Calu3 (cell line): ENCODE measurements at regions not wholly inside any gene's neighbourhood (a gene's known extent, or its start where the extent isn't known, plus 50 kb on each side); places are given as distances from the start of the nearest gene placed in this dataset.

ENCODE experiments used
- BruUV-seq: library from RNA; stranded (reverse); fragments of 400-500 nt; replicated peaks from 2 replicates; lab custom pipeline; 2021; lab: Mats Ljungman, UMichigan
- CTCF ChIA-PET: fragments of 300-600 bp; sonication (Branson Sonifier 250); formaldehyde crosslinking; loops from one replicate; lab custom pipeline; 2022; ENCODE audit warnings: antibody characterized with exemption; lab: Charles Lee
- DNase-seq: peaks from one replicate; pipeline ENCODE4 v3.0.0; 2022
- H3K27ac Mint-ChIP-seq: one replicate; pipeline ENCODE4 v1.8.0; 2022; ENCODE audit warnings: mixed read lengths; ENCODE audit not compliant: unreplicated experiment
- H3K27me3 Mint-ChIP-seq: one replicate; pipeline ENCODE4 v1.8.0; 2022; ENCODE audit warnings: mixed read lengths; ENCODE audit not compliant: unreplicated experiment
- H3K36me3 Mint-ChIP-seq: one replicate; pipeline ENCODE4 v1.8.0; 2022; ENCODE audit warnings: mild to moderate bottlenecking, moderate library complexity, mixed read lengths; ENCODE audit not compliant: insufficient read depth, unreplicated experiment
- H3K4me1 Mint-ChIP-seq: one replicate; pipeline ENCODE4 v1.8.0; 2022; ENCODE audit warnings: mild to moderate bottlenecking, low read depth, mixed read lengths; ENCODE audit not compliant: unreplicated experiment
- H3K4me3 Mint-ChIP-seq: one replicate; pipeline ENCODE4 v1.8.0; 2022; ENCODE audit warnings: mild to moderate bottlenecking, low read depth, moderate library complexity, mixed read lengths; ENCODE audit not compliant: unreplicated experiment
- H3K9me3 Mint-ChIP-seq: one replicate; pipeline ENCODE4 v1.8.0; 2022; ENCODE audit warnings: low read depth, mixed read lengths; ENCODE audit not compliant: unreplicated experiment
- intact Hi-C: fragments of 100-400 bp; cut with micrococcal nuclease; formaldehyde crosslinking; loops from one replicate; pipeline ENCODE4 v1.10.0; 2022; ENCODE audit not compliant: unreplicated experiment
- TF ChIP-seq, protein P1 (sequence below): fragments of 200-600 bp; IDR thresholded peaks from one replicate; pipeline ENCODE4 v1.8.0; 2022; ENCODE audit warnings: antibody characterized with exemption; ENCODE audit not compliant: unreplicated experiment

DNA sequence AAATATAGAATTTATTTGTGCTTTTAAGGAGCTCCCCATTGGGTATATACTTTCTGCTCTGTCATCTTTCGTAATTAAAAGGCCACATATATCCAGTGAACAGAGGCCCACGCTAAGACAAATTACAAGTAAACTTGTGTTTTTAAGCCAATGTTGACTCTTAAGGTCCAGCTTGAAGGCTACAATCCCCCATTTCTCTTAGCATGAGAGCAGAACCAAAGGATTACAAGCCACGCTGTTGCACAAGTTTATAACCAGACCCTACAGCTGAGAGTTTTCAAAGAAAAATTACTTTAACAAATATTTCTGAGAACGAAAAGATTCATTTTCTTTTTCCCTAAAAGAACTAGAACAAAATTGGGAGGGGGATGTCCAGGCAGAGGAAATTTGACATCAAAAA is 471.0 kb downstream of the TXNL1 start:
- Mint-ChIP-seq H3K27ac (no peak overlapping the region), H3K9me3 (no peaks in the 10 kb centered on the region), H3K4me1 (peaks cover 13% of the 10 kb centered on the region), H3K4me3 (no peak overlapping the region), H3K36me3 (no peaks in the 10 kb centered on the region), H3K27me3 (no peaks in the 10 kb centered on the region)
- CTCF ChIA-PET = interaction anchor here (0.5 kb wide), 1 partner anchor 389 kb away, joined by 3 read pairs; no protein-coding TSS in a partner anchor
- intact Hi-C loops = no loop called here
- TF ChIP-seq, protein P1, sequence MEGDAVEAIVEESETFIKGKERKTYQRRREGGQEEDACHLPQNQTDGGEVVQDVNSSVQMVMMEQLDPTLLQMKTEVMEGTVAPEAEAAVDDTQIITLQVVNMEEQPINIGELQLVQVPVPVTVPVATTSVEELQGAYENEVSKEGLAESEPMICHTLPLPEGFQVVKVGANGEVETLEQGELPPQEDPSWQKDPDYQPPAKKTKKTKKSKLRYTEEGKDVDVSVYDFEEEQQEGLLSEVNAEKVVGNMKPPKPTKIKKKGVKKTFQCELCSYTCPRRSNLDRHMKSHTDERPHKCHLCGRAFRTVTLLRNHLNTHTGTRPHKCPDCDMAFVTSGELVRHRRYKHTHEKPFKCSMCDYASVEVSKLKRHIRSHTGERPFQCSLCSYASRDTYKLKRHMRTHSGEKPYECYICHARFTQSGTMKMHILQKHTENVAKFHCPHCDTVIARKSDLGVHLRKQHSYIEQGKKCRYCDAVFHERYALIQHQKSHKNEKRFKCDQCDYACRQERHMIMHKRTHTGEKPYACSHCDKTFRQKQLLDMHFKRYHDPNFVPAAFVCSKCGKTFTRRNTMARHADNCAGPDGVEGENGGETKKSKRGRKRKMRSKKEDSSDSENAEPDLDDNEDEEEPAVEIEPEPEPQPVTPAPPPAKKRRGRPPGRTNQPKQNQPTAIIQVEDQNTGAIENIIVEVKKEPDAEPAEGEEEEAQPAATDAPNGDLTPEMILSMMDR = no peak
- BruUV-seq = no TSS peak
- DNase-seq = no peak

DNA sequence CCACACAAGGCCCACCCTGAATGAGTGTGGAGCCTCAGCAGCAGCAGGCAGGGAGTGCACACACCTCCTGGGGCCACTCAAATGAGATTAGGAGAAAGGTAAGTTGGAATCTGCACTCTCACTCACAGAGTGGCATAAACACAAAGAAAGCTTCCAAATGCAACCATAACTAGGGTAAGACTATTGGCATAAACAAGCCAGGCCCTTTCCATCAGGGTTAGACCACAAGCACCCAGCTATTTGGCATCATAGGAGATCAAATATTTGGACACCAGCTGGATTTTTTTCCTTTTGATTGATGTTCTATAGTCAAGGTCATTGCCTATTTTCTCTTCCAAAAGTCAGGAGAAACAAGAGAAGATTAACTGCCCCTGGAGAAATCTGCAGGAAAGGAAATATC is 471.5 kb downstream of the TXNL1 start:
- Mint-ChIP-seq H3K27me3 (no peaks in the 10 kb centered on the region), H3K27ac (no peak overlapping the region), H3K4me1 (peaks cover 13% of the 10 kb centered on the region), H3K36me3 (no peaks in the 10 kb centered on the region), H3K4me3 (no peak overlapping the region), H3K9me3 (no peaks in the 10 kb centered on the region)
- CTCF ChIA-PET = interaction anchor here (0.5 kb wide), 1 partner anchor 389 kb away, joined by 3 read pairs; no protein-coding TSS in a partner anchor
- TF ChIP-seq, protein P1 = no peak
- intact Hi-C loops = no loop called here
- no TSS peak for BruUV-seq
- DNase-seq = no peak

DNA sequence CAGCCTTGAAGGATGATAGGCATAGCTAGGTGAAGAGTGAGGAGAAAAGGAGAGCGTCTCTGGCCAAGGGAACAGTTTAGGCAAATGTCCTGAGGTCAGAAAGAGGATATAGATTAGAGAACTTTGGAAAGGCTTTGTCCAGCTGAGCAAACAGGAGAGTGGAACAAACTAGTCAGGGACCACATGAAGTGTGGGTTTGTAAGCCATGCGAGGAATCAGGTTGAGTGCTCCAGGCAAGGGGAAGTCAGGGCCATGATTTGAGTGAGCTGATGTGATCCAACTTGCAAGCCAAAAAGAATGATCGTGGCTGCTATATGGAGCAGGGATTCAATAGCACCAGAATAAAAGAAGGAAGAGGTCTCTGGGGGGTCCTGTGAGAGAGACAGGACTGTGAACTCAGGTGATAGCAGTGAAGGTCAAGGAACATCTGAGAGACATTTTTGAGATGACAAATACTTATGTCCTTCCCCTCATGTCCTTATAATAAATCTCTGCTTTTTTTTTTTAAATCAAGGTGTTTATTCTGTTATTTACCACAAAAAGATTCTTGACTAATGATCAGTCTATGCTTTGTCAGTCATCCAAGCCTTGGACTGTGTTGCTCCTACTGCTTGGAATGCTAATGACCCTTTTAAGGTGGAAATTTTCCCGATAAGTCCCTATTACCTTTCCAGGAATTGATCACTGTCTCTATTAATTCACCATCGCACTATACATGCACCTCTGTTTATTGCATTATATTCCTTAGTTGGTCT is 472.6 kb downstream of the TXNL1 start:
- CTCF ChIA-PET = no interaction called here
- H3K4me1 Mint-ChIP-seq = peaks cover 13% of the 10 kb centered on the region
- intact Hi-C loops = no loop called here

DNA sequence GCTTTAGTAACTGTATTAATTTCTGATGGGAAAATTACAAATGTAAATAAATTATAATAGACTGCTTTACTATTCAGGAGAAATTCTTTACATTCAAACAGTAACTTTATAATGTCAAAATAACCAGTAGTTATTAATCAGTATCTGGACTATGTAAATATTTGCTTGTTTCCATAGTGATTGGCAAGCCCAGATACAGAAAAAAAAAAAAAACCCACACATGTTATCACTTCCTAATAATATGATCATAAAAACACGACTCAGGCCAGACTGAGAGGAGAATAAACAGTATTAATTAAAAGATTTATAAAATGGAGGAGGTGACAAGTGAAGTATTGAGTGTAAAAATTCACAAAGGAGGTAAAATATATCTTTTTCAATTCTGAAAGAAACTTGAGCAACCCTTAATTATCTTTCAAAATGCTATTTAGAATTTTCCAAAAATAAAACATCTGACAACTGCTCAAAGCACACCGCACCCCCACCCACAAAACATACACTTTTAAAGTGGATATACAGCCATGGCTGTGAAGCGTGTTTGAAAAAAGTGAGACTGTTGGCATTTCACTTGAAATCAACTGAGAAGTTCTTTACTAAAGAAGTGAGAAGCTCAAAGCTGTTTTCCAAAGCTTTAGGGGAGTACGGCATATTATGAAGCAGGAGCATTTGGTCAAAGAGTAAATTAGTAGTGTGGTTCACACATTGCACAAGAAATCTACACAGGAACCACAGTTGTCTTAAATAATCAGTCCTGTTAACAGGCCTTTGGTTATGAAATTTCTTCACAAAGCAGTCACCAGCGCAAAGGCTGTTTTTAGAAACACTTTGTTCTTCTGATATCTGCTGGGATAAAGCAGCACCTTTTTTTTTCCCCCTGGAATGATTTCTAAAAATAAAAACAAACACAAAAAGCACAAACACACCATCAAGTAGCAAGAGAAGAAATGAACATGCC is 475.8 kb downstream of the TXNL1 start:
- intact Hi-C loops = no loop called here
- no peaks in the 10 kb centered on the region for H3K27me3 Mint-ChIP-seq
- no peaks in the 10 kb centered on the region for H3K4me1 Mint-ChIP-seq
- H3K27ac Mint-ChIP-seq = no peak overlapping the region
- TF ChIP-seq, protein P1 = no peak
- H3K4me3 Mint-ChIP-seq = no peak overlapping the region
- no peaks in the 10 kb centered on the region for H3K9me3 Mint-ChIP-seq
- BruUV-seq = no TSS peak
- CTCF ChIA-PET = no interaction called here
- no peak for DNase-seq
- no peaks in the 10 kb centered on the region for H3K36me3 Mint-ChIP-seq

More for the DNA sequence above, 472.6 kb downstream of the TXNL1 start:
- TF ChIP-seq, protein P1 = no peak
- Mint-ChIP-seq H3K27me3 (no peaks in the 10 kb centered on the region), H3K27ac (no peak overlapping the region), H3K36me3 (no peaks in the 10 kb centered on the region), H3K9me3 (no peaks in the 10 kb centered on the region), H3K4me3 (no peak overlapping the region)
- BruUV-seq = no TSS peak
- no peak for DNase-seq
